Stomach (tissue), 4 donors: ENCODE measurements at regions not wholly inside any gene's neighbourhood (a gene's known extent, or its start where the extent isn't known, plus 50 kb on each side); places are given as distances from the start of the nearest gene placed in this dataset.

Experiments used
- CTCF ChIP-seq, 7 experiments: fragments of 450-650 bp in 4 of 7; fragments of 200-600 bp in 3 of 7; sonication (generic) in 3 of 7; IDR thresholded peaks; one replicate each; pipeline ENCODE4 v1.5.1; 2016 to 2019; ENCODE audit warnings: antibody characterized with exemption in 7 of 7, control low read depth in 2 of 7, mild to moderate bottlenecking in 1 of 7
- POLR2AphosphoS5 ChIP-seq, 3 donors: sonication (generic); formaldehyde crosslinking; IDR thresholded peaks; one replicate each; pipeline ENCODE4 v1.6.1; 2016; ENCODE audit warnings: antibody characterized with exemption in 3 of 3

- no peak for TF ChIP-seq CTCF (IDR thresholded peaks at IDR 0.05)
- TF ChIP-seq POLR2AphosphoS5 (IDR thresholded peaks at IDR 0.05), result no peak
These were observed 342.9 kb downstream of the GBA3 start for GRCh38 chr4:23035521-23036056.
